Neural crest cell (in vitro differentiated cells): ENCODE measurements at regions not wholly inside any gene's neighbourhood (a gene's known extent, or its start where the extent isn't known, plus 50 kb on each side); places are given as distances from the start of the nearest gene placed in this dataset.

Source experiments
- DNase-seq: peaks from one replicate; pipeline ENCODE4 v3.0.0; 2021; ENCODE audit warnings: low read depth, mixed read lengths, low spot score
- H3K27ac Mint-ChIP-seq: one replicate; pipeline ENCODE4 v1.8.0; 2021; ENCODE audit warnings: mild to moderate bottlenecking, mixed read lengths; ENCODE audit not compliant: unreplicated experiment
- H3K27me3 Mint-ChIP-seq: 2 replicates; pipeline ENCODE4 v1.8.0; 2021; ENCODE audit warnings: low read depth, mild to moderate bottlenecking, mixed read lengths
- H3K36me3 Mint-ChIP-seq: 2 replicates; pipeline ENCODE4 v1.8.0; 2021; ENCODE audit warnings: low read depth, mild to moderate bottlenecking, mixed read lengths
- H3K4me1 Mint-ChIP-seq: 2 replicates; pipeline ENCODE4 v1.8.0; 2021; ENCODE audit warnings: mixed read lengths
- H3K4me3 Mint-ChIP-seq: one replicate; pipeline ENCODE4 v1.8.0; 2021; ENCODE audit warnings: mild to moderate bottlenecking, mixed read lengths
- H3K9me3 Mint-ChIP-seq: 2 replicates; pipeline ENCODE4 v1.8.0; 2021; ENCODE audit warnings: mixed read lengths
- TF ChIP-seq, protein P1 (sequence below): fragments of 200-600 bp; sonication (generic); conservative IDR thresholded peaks from 2 replicates; pipeline ENCODE4 v1.5.0; 2021; ENCODE audit warnings: antibody characterized with exemption, mild to moderate bottlenecking

DNA sequence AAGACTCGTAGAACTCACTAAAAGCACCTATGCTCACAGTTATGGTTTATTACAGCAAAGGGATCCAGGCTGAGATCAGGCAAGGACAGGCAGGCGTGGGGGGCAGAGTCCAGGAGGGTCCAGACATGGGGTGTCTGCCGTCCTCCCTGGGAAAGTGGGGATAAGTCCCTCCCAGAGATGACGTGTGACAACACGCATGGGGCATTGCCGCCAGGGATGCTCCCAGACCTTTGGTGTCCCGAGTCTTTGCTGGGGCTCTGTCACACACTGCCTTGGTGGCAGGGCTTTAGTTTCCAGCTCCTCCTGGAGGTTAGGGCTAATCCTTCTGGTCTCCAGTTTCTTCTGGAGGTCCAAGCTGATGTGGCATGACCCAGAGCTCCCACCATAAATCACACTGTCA, 226.7 kb downstream of the CTTN start:
- H3K9me3 Mint-ChIP-seq: no peaks in the 10 kb centered on the region
- peaks cover 38% of the 10 kb centered on the region for H3K4me1 Mint-ChIP-seq
- no peak overlapping the region for H3K4me3 Mint-ChIP-seq
- no peaks in the 10 kb centered on the region for H3K36me3 Mint-ChIP-seq
- TF ChIP-seq, protein P1, sequence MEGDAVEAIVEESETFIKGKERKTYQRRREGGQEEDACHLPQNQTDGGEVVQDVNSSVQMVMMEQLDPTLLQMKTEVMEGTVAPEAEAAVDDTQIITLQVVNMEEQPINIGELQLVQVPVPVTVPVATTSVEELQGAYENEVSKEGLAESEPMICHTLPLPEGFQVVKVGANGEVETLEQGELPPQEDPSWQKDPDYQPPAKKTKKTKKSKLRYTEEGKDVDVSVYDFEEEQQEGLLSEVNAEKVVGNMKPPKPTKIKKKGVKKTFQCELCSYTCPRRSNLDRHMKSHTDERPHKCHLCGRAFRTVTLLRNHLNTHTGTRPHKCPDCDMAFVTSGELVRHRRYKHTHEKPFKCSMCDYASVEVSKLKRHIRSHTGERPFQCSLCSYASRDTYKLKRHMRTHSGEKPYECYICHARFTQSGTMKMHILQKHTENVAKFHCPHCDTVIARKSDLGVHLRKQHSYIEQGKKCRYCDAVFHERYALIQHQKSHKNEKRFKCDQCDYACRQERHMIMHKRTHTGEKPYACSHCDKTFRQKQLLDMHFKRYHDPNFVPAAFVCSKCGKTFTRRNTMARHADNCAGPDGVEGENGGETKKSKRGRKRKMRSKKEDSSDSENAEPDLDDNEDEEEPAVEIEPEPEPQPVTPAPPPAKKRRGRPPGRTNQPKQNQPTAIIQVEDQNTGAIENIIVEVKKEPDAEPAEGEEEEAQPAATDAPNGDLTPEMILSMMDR: no peak
- no peak for DNase-seq
- H3K27me3 Mint-ChIP-seq: no peaks in the 10 kb centered on the region
- no peak overlapping the region for H3K27ac Mint-ChIP-seq

DNA sequence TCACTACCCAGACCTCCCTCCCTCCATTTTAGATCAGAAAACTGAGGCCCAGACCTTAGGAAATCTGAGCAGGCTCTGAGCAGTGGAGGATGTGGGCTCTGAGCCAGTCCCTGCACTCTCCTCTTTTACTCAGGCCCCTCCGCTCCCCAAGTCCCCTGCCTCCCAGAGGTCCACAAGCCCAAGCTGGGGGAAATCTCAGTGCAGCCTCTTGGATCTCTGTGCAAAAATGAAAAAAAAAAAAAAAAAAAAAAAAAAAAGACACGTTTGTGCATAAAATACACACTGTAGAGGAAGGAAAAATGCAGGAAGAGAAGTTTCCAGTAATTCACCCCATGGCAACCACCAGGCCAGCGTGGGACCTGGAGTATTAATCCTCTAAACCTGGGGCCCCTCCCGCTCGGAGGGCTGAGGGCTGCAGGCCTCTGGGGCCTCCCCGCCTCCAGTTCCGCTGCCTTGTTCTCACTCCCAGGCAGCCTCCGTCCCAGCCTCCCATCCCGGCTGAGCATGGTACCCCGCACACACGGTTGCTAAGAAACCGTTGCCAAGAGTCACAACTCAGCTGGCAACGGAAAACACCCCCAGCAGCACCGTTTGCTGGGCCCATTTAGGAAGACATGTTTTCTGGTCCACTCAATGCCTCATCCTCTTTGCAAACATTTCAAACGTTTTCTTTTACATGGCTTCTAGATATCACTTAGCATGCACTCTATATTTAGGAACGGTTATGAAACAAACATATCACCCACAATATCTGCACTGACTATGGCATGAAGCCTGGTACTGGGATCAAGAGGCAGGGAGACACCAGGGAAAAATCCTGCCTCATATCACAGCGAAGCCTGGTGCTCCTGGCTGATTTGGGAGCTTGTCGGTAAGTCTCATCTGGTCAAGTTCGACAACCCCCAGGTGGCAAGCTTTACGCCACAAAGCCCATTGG, 227.5 kb downstream of the CTTN start:
- Mint-ChIP-seq H3K27me3 (no peaks in the 10 kb centered on the region), H3K36me3 (no peaks in the 10 kb centered on the region), H3K9me3 (no peaks in the 10 kb centered on the region), H3K4me3 (no peak overlapping the region), H3K4me1 (peaks cover 45% of the 10 kb centered on the region), H3K27ac (no peak overlapping the region)
- DNase-seq: no peak
- TF ChIP-seq, protein P1: no peak

DNA sequence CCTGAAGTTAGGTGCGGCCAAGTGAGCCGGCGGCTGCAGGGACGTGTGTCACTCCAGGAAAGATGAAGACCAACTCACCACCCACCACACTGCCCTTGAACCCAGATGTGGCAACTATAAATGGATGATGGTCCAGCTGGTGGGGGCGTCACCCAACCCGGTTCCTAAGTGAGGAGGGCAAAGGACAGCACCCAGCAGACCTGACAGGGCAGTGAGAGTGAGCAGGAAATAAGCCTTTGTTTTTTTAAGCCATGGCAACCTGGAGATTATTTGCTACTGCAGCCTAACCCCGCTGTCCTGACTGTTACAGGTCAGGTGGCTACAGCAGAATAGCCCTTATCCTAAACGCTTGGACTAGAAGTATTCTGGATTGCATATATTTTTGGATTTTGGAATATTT, 228.9 kb downstream of the CTTN start:
- Mint-ChIP-seq H3K27ac (no peak overlapping the region), H3K4me3 (no peak overlapping the region), H3K4me1 (peaks cover 57% of the 10 kb centered on the region), H3K27me3 (no peaks in the 10 kb centered on the region), H3K9me3 (no peaks in the 10 kb centered on the region), H3K36me3 (no peaks in the 10 kb centered on the region)
- TF ChIP-seq, protein P1: no peak
- DNase-seq: no peak

DNA sequence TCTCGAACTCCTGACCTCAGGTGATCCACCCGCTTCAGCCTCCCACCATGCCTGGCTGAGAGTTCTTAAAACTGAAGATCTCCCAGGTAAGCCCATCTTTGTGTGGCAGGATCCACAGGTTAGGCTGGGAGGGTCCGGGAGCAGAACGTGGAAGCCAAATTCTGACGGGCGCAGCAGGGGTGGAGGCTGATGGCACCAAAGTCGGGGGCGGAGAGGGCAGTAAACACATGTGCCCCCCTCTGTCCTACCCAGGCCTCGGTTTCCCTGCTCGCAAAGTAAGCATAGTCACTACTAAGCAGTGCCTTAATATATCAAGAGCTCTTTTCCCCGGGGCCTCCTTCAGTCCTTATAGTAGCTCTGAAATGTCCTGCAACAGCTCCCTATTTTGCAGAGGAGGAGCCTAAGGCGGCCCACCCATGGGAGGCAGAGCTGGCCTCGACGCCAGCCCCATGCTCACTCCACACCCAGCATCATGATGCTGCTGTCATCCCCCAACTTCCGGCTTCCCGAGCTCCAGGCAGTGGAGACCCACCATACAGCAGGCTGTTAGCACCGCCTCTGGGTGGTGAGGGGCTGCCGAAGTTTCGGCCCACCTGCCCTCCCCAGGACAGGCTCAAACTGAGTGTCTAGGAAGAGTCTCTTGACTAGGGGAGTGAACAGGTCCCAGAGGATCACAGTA, 230.0 kb downstream of the CTTN start:
- H3K4me3 Mint-ChIP-seq: peak overlapping the region; percentile 53
- H3K27ac Mint-ChIP-seq: no peak overlapping the region
- H3K27me3 Mint-ChIP-seq: no peaks in the 10 kb centered on the region
- TF ChIP-seq, protein P1: no peak
- peaks cover 63% of the 10 kb centered on the region for H3K4me1 Mint-ChIP-seq
- DNase-seq: no peak
- no peaks in the 10 kb centered on the region for H3K36me3 Mint-ChIP-seq
- H3K9me3 Mint-ChIP-seq: no peaks in the 10 kb centered on the region

DNA sequence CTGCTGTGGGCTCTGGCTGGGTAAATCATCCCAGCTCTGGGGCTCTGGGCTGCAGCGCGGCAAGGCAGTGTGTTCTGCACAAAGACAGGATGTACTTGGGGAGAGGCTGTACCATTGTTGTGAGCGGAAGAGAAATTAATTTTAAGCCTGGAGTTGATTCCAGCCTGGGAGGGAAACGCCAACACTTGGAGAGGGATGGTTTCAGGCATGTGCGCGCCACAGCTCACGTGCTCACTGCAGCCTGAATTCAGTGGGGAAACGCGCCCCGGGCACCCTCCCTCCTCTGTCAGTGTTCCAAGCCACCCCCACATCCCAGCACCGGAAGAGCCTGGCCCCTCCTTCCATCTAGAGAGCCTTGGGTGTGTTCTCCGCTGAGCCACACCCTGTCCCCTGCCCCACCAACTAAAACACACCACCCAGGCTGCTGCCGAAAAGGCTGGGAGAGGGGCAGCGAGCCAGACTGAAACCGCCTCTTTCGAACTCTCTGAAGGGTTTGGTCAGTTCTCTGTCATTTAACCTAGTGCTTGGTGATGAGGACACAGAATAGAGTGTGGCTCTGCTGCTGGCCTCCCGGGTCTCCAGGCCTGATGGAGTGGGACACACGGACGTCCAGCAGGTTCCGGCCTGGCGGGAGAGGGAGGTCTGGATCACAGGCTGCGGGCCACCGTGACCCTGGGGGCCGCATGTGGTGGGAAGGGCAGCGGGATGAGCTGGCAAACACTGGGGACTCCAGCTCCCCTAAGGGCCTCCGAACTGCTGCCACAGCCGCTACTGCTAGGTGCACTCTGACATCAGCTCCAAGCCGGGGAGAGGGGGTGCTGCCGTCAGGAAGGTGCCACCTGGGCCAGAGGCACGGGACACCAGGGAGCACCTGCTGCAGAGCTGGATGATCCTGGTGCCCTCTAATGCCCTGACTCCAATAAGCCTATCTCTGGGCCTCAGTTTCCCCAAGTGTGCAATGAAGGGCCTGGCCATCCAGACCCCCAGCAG, 230.8 kb downstream of the CTTN start:
- H3K27ac Mint-ChIP-seq: peak overlapping the region; percentile 35
- H3K36me3 Mint-ChIP-seq: no peaks in the 10 kb centered on the region
- TF ChIP-seq, protein P1: no peak
- H3K27me3 Mint-ChIP-seq: no peaks in the 10 kb centered on the region
- peak overlapping the region; percentile 53 for H3K4me3 Mint-ChIP-seq
- DNase-seq: no peak
- H3K4me1 Mint-ChIP-seq: peaks cover 65% of the 10 kb centered on the region
- H3K9me3 Mint-ChIP-seq: no peaks in the 10 kb centered on the region
